H9 (cell line): ENCODE measurements at regions not wholly inside any gene's neighbourhood (a gene's known extent, or its start where the extent isn't known, plus 50 kb on each side); places are given as distances from the start of the nearest gene placed in this dataset.

Experiments
- DNase-seq: peaks from one replicate; pipeline ENCODE4 v3.0.0-alpha.2; 2017
- H2AFZ ChIP-seq: one replicate; pipeline ENCODE4 v1.6.1; 2013; ENCODE audit warnings: mild to moderate bottlenecking, low read length, control low read depth, moderate library complexity
- H2AK5ac ChIP-seq: 2 replicates; pipeline ENCODE4 v1.6.1; 2013; ENCODE audit warnings: low read length, control low read depth, mixed read lengths; ENCODE audit not compliant: insufficient read length
- H2BK120ac ChIP-seq: one replicate; pipeline ENCODE4 v1.6.1; 2013; ENCODE audit warnings: low read depth, mild to moderate bottlenecking, low read length, control low read depth, inconsistent platforms; ENCODE audit not compliant: poor library complexity, severe bottlenecking
- H2BK12ac ChIP-seq: 2 replicates; pipeline ENCODE4 v1.6.1; 2013; ENCODE audit warnings: low read length, control low read depth, mixed read lengths, low read depth; ENCODE audit not compliant: insufficient read length
- H2BK15ac ChIP-seq: 2 replicates; pipeline ENCODE4 v1.6.1; 2013; ENCODE audit warnings: low read depth, low read length, control low read depth
- H2BK20ac ChIP-seq: one replicate; pipeline ENCODE4 v1.6.1; 2013; ENCODE audit warnings: low read depth, mild to moderate bottlenecking, low read length, control low read depth, inconsistent platforms; ENCODE audit not compliant: poor library complexity, severe bottlenecking
- H2BK5ac ChIP-seq: 2 replicates; pipeline ENCODE4 v1.6.1; 2013; ENCODE audit warnings: low read length, control low read depth, mixed read lengths; ENCODE audit not compliant: insufficient read length
- H3K14ac ChIP-seq: 2 replicates; pipeline ENCODE4 v1.6.1; 2013; ENCODE audit warnings: low read length, control low read depth; ENCODE audit not compliant: insufficient read depth
- H3K18ac ChIP-seq: 2 replicates; pipeline ENCODE4 v1.6.1; 2013; ENCODE audit warnings: low read depth, mild to moderate bottlenecking, mixed read lengths, low read length, control low read depth; ENCODE audit not compliant: insufficient read length
- H3K23ac ChIP-seq: 2 replicates; pipeline ENCODE4 v1.6.1; 2013; ENCODE audit warnings: low read length, control low read depth, mixed read lengths, low read depth; ENCODE audit not compliant: insufficient read length
- H3K23me2 ChIP-seq: 2 replicates; pipeline ENCODE4 v1.6.1; 2013; ENCODE audit warnings: low read depth, mild to moderate bottlenecking, mixed read lengths, low read length, control low read depth; ENCODE audit not compliant: insufficient read length, poor library complexity, severe bottlenecking
- H3K27ac ChIP-seq: 2 replicates; pipeline ENCODE4 v1.5.1; 2013; ENCODE audit warnings: low read length, control low read depth, mixed read lengths, low read depth; ENCODE audit not compliant: insufficient read length
- H3K27me3 ChIP-seq: 2 replicates; pipeline ENCODE4 v1.6.1; 2013; ENCODE audit warnings: low read length, control low read depth, inconsistent platforms; ENCODE audit not compliant: insufficient read depth
- H3K4ac ChIP-seq: 2 replicates; pipeline ENCODE4 v1.6.1; 2013; ENCODE audit warnings: low read depth, mild to moderate bottlenecking, control low read depth, inconsistent platforms, low read length, moderate library complexity
- H3K4me1 ChIP-seq: 2 replicates; pipeline ENCODE4 v1.6.1; 2013; ENCODE audit warnings: low read length, control low read depth, inconsistent platforms; ENCODE audit not compliant: insufficient read depth
- H3K4me2 ChIP-seq: 2 replicates; pipeline ENCODE4 v1.6.1; 2013; ENCODE audit warnings: low read length, control low read depth, mixed read lengths; ENCODE audit not compliant: insufficient read length, insufficient read depth
- H3K56ac ChIP-seq: 2 replicates; pipeline ENCODE4 v1.6.1; 2013; ENCODE audit warnings: low read depth, mild to moderate bottlenecking, mixed read lengths, low read length, control low read depth; ENCODE audit not compliant: insufficient read length
- H3K79me1 ChIP-seq: 2 replicates; pipeline ENCODE4 v1.6.1; 2013; ENCODE audit warnings: low read depth, mild to moderate bottlenecking, moderate library complexity, low read length, control low read depth, inconsistent platforms; ENCODE audit not compliant: insufficient read depth, poor library complexity, severe bottlenecking
- H3K79me2 ChIP-seq: 2 replicates; pipeline ENCODE4 v1.6.1; 2013; ENCODE audit warnings: low read length, control low read depth, inconsistent platforms; ENCODE audit not compliant: insufficient read depth
- H3K9ac ChIP-seq: 2 replicates; pipeline ENCODE4 v1.6.1; 2013; ENCODE audit warnings: low read length, control low read depth, mixed read lengths; ENCODE audit not compliant: insufficient read length; ENCODE audit errors: extremely low read depth
- H3K9me3 ChIP-seq: one replicate; pipeline ENCODE4 v1.6.1; 2013; ENCODE audit warnings: low read depth, low read length, inconsistent platforms; ENCODE audit not compliant: control insufficient read depth
- H3T11ph ChIP-seq: one replicate; pipeline ENCODE4 v1.6.1; 2013; ENCODE audit warnings: mild to moderate bottlenecking, low read length, control low read depth, inconsistent platforms
- H4K20me1 ChIP-seq: one replicate; pipeline ENCODE4 v1.6.1; 2013; ENCODE audit not compliant: control insufficient read depth, insufficient read length, insufficient read depth
- H4K5ac ChIP-seq: 2 replicates; pipeline ENCODE4 v1.6.1; 2013; ENCODE audit warnings: low read depth, mild to moderate bottlenecking, mixed read lengths, low read length, control low read depth; ENCODE audit not compliant: insufficient read length
- H4K8ac ChIP-seq: replicated peaks from 2 replicates; pipeline ENCODE4 v1.6.1; 2013; ENCODE audit warnings: low read length, control low read depth, mixed read lengths, low read depth; ENCODE audit not compliant: insufficient read length
- H4K91ac ChIP-seq: 2 replicates; pipeline ENCODE4 v1.6.1; 2013; ENCODE audit warnings: low read depth, mild to moderate bottlenecking, moderate library complexity, mixed read lengths, low read length, control low read depth; ENCODE audit not compliant: insufficient read length
- H3K27ac Mint-ChIP-seq, 3 experiments: 2 replicates in 2 of 3; 3 replicates in 1 of 3; pipeline ENCODE4 v1.8.0; 2020 to 2021; ENCODE audit warnings: mixed read lengths in 3 of 3, mild to moderate bottlenecking in 1 of 3, moderate library complexity in 1 of 3
- H3K27me3 Mint-ChIP-seq: 2 replicates; pipeline ENCODE4 v1.8.0; 2021; ENCODE audit warnings: low read depth, mild to moderate bottlenecking, moderate library complexity, mixed read lengths
- H3K36me3 Mint-ChIP-seq, 3 experiments: 2 replicates in 2 of 3; 3 replicates in 1 of 3; pipeline ENCODE4 v1.8.0; 2020 to 2021; ENCODE audit warnings: low read depth in 3 of 3, mixed read lengths in 3 of 3; ENCODE audit not compliant: insufficient read depth in 1 of 3
- H3K4me1 Mint-ChIP-seq, 2 experiments: 2 replicates each; pipeline ENCODE4 v1.8.0; 2020; ENCODE audit warnings: mixed read lengths in 2 of 2
- H3K4me3 Mint-ChIP-seq, 2 experiments: 2 replicates in 1 of 2; 3 replicates in 1 of 2; pipeline ENCODE4 v1.8.0; 2020 to 2021; ENCODE audit warnings: mild to moderate bottlenecking in 2 of 2, mixed read lengths in 2 of 2, moderate library complexity in 1 of 2
- H3K9me3 Mint-ChIP-seq, 2 experiments: 2 replicates in 1 of 2; 3 replicates in 1 of 2; pipeline ENCODE4 v1.8.0; 2020; ENCODE audit warnings: mild to moderate bottlenecking in 2 of 2, mixed read lengths in 2 of 2, moderate library complexity in 1 of 2
- CTCF ChIP-seq: fragments of 200-600 bp; sonication (generic); conservative IDR thresholded peaks from 3 replicates; pipeline ENCODE4 v1.8.0; 2021; ENCODE audit warnings: antibody characterized with exemption, mild to moderate bottlenecking
- WGBS: extraction: QIAGEN DNeasy Blood & Tissue Kit; methylation state at CpG from one replicate; pipeline ENCODE4 v1.1.7; 2013; ENCODE audit warnings: missing lambda C conversion rate, low lambda C conversion rate, mixed read lengths; ENCODE audit not compliant: insufficient read length; ENCODE audit errors: extremely low coverage; 5-methylcytosine and 5-hydroxymethylcytosine counted together

GRCh38 chr6:47366335-47366890 lies 56.7 kb upstream of the TNFRSF21 start:
- Mint-ChIP-seq H3K27ac (no peak overlapping the region), H3K4me1 (peaks cover 11 to 17% of the 10 kb centered on the region in 2 experiments), H3K27me3 (no peaks in the 10 kb centered on the region), H3K9me3 (0 out of 5 replicates have a peak, but pooled peaks cover 0 to 2% of the 10 kb centered on the region in 2 experiments), H3K4me3 (no peak overlapping the region), H3K36me3 (no peaks in the 10 kb centered on the region)
- no peaks in the 10 kb centered on the region; the same call in 1 of the 2 replicates for H3K4me1 ChIP-seq
- no peak overlapping the region for H2BK12ac ChIP-seq
- no peak overlapping the region for H3K9ac ChIP-seq
- no peak overlapping the region for H2BK5ac ChIP-seq
- no peak overlapping the region for H4K91ac ChIP-seq
- no peak overlapping the region for H3K14ac ChIP-seq
- H3K4me2 ChIP-seq: no peak overlapping the region
- H2AK5ac ChIP-seq: no peak overlapping the region
- no peak overlapping the region for H4K5ac ChIP-seq
- no peaks in the 10 kb centered on the region for H3K27me3 ChIP-seq
- no peaks in the 10 kb centered on the region for H3K79me2 ChIP-seq
- no peak overlapping the region for H3K23ac ChIP-seq
- H2BK120ac ChIP-seq: no peak overlapping the region
- DNase-seq: no peak
- H3K23me2 ChIP-seq: no peaks in the 10 kb centered on the region
- H3K4ac ChIP-seq: no peak overlapping the region
- no peak overlapping the region for H2AFZ ChIP-seq
- no peaks in the 10 kb centered on the region for H3K9me3 ChIP-seq
- TF ChIP-seq CTCF: no peak
- H3K79me1 ChIP-seq: no peaks in the 10 kb centered on the region
- no peak overlapping the region for H4K8ac ChIP-seq
- H4K20me1 ChIP-seq: no peaks in the 10 kb centered on the region
- WGBS: no CpG with 5 or more reads among the region's 2 CpGs
- H2BK20ac ChIP-seq: no peak overlapping the region
- H3T11ph ChIP-seq: no peak overlapping the region
- H2BK15ac ChIP-seq: no peak overlapping the region
- H3K18ac ChIP-seq: no peak overlapping the region
- no peak overlapping the region for H3K56ac ChIP-seq
- no peak overlapping the region for H3K27ac ChIP-seq
